Glutamatergic neuron (in vitro differentiated cells): ENCODE measurements at regions not wholly inside any gene's neighbourhood (a gene's known extent, or its start where the extent isn't known, plus 50 kb on each side); places are given as distances from the start of the nearest gene placed in this dataset.

Experiments used
- DNase-seq: peaks from one replicate; pipeline ENCODE4 v3.0.0; 2022
- H3K27ac Mint-ChIP-seq: one replicate; pipeline ENCODE4 v1.8.0; 2020; ENCODE audit warnings: mild to moderate bottlenecking, mixed read lengths, inconsistent platforms; ENCODE audit not compliant: unreplicated experiment
- H3K27me3 Mint-ChIP-seq: one replicate; pipeline ENCODE4 v1.8.0; 2020; ENCODE audit warnings: mild to moderate bottlenecking, moderate library complexity, mixed read lengths, inconsistent platforms; ENCODE audit not compliant: unreplicated experiment
- H3K36me3 Mint-ChIP-seq: one replicate; pipeline ENCODE4 v1.8.0; 2020; ENCODE audit warnings: mild to moderate bottlenecking, mixed read lengths, inconsistent platforms; ENCODE audit not compliant: unreplicated experiment
- H3K4me1 Mint-ChIP-seq: one replicate; pipeline ENCODE4 v1.8.0; 2020; ENCODE audit warnings: mild to moderate bottlenecking, low read depth, mixed read lengths, inconsistent platforms; ENCODE audit not compliant: unreplicated experiment
- H3K4me3 Mint-ChIP-seq: one replicate; pipeline ENCODE4 v1.8.0; 2020; ENCODE audit warnings: mild to moderate bottlenecking, mixed read lengths, inconsistent platforms; ENCODE audit not compliant: unreplicated experiment
- H3K9me3 Mint-ChIP-seq: one replicate; pipeline ENCODE4 v1.8.0; 2020; ENCODE audit warnings: mild to moderate bottlenecking, moderate library complexity, mixed read lengths, inconsistent platforms; ENCODE audit not compliant: unreplicated experiment
- TF ChIP-seq, protein P1 (sequence below): fragments of 200-600 bp; sonication (generic); IDR thresholded peaks from one replicate; pipeline ENCODE4 v1.5.0; 2021; ENCODE audit not compliant: partially characterized antibody, unreplicated experiment

DNA sequence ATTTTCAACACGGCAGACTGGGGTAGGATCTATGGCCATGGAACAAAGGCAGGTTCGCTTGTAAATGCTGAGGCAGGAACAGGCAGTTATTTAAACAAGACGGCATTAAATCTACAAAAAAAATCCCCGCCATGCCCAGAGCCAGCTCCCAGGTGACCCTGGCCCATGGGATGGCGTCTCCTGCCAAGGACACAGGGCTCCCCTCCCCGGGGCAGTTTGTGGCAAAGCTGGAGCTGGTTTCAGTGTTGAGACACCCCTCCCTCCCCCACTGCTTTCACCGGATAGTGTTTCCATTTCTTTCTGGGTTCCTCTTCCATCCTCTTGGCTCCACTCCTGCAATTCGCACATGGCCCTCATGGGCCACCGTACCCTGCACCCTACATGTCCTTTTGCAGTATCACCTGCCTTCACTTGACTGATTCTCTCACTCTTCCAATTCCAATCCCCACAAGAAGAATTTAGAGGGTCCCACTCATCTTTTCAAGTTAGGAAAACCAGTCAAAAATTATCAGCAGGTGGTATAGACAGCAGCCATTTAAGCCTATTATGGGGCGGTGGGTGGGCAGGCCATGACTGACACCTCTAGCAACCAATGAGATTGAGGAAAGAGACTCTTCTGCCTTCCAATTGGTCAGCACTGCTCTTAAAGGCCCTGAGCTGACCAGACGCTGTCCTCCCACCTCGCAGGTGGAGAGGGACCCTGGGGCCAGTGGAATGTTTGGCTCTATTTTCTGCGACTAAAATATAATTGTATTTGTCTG is 52.0 kb downstream of the OLIG1 start:
- H3K36me3 Mint-ChIP-seq = no peaks in the 10 kb centered on the region
- peak overlapping the region; percentile 14 for H3K27ac Mint-ChIP-seq
- DNase-seq = no peak
- H3K27me3 Mint-ChIP-seq = peaks cover 2% of the 10 kb centered on the region
- H3K4me1 Mint-ChIP-seq = peaks cover 32% of the 10 kb centered on the region
- H3K4me3 Mint-ChIP-seq = no peak overlapping the region
- TF ChIP-seq, protein P1, sequence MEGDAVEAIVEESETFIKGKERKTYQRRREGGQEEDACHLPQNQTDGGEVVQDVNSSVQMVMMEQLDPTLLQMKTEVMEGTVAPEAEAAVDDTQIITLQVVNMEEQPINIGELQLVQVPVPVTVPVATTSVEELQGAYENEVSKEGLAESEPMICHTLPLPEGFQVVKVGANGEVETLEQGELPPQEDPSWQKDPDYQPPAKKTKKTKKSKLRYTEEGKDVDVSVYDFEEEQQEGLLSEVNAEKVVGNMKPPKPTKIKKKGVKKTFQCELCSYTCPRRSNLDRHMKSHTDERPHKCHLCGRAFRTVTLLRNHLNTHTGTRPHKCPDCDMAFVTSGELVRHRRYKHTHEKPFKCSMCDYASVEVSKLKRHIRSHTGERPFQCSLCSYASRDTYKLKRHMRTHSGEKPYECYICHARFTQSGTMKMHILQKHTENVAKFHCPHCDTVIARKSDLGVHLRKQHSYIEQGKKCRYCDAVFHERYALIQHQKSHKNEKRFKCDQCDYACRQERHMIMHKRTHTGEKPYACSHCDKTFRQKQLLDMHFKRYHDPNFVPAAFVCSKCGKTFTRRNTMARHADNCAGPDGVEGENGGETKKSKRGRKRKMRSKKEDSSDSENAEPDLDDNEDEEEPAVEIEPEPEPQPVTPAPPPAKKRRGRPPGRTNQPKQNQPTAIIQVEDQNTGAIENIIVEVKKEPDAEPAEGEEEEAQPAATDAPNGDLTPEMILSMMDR = no peak
- peaks cover 2% of the 10 kb centered on the region for H3K9me3 Mint-ChIP-seq

DNA sequence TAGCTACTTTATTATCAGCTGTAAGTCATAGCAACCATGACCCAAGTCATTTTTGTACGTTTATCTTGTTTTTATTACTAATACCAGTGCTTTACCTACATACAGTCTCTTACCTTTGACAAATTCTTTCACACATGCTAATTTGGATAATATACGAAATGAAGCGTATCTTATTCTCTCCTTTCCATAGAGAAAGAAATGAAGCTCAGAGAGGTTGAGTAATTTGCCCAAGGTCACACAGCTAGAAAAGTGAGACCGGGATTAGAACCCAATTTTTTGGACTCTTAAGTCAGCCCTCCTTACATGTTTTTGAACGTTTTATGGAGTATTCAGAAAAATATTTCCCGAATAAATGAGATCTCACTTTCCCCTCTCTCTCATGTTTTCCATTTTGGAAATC is 52.6 kb downstream of the OLIG1 start:
- H3K4me1 Mint-ChIP-seq = peaks cover 32% of the 10 kb centered on the region
- no peak overlapping the region for H3K27ac Mint-ChIP-seq
- no peak overlapping the region for H3K4me3 Mint-ChIP-seq
- peaks cover 2% of the 10 kb centered on the region for H3K27me3 Mint-ChIP-seq
- DNase-seq = no peak
- TF ChIP-seq, protein P1 = no peak
- H3K9me3 Mint-ChIP-seq = peaks cover 2% of the 10 kb centered on the region
- no peaks in the 10 kb centered on the region for H3K36me3 Mint-ChIP-seq

DNA sequence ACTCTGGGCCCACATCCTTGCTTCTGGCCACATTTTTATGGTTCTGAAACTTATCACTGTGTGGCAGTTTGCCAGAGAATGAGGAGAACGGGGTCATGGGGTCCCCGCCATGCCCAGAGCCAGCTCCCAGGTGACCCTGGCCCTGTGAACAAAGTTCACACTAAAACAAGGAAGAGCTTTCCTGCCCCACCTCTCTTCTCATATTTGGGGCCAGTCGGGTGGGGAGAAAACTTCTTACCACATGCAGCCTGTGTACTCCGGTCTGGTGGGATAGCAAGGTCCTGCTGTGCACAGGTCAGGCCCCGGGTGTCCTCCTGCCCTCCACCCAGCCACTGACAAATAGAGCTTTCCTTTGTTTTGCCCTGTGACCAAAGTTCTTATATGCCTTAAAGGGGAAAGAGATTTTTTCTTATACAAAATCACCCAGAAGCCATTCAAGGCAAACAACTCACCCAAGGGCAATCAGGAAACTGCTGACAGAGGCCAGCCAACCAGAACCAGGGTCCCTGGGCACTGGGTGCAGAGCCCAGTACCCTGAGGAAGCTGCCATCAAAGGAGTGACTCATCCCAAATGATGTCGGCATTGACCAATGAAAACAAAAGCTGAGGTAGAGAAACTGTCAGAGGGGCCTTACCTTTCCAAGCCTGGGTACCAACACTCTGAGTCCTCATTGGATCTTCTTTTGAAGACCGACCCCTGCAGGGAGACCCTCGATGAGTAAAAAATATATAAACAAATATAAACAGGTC is 53.6 kb downstream of the OLIG1 start:
- Mint-ChIP-seq H3K4me3 (no peak overlapping the region), H3K4me1 (peaks cover 35% of the 10 kb centered on the region), H3K27me3 (peaks cover 3% of the 10 kb centered on the region), H3K27ac (no peak overlapping the region), H3K36me3 (no peaks in the 10 kb centered on the region), H3K9me3 (peaks cover 2% of the 10 kb centered on the region)
- TF ChIP-seq, protein P1 = no peak
- no peak for DNase-seq

DNA sequence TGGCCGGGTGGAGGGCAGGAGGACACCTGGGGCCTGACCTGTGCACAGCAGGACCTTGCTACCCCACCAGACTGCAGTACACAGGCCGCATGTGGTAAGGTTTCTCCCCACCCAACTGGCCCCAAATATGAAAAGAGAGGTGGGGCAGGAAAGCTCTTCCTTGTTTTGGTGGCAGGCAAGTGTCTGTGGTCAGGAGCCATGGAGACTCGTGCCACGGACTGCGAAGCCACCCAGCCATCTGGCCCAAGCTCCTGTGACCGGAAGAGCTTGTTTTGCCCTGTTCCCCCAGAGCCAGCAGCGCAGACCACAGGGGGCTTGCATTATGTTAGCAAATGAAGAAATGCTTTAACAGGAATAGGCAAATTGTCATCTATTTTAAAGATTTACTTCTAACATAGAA is 54.9 kb downstream of the OLIG1 start:
- TF ChIP-seq, protein P1 = no peak
- peaks cover 2% of the 10 kb centered on the region for H3K9me3 Mint-ChIP-seq
- peaks cover 37% of the 10 kb centered on the region for H3K4me1 Mint-ChIP-seq
- H3K4me3 Mint-ChIP-seq = no peak overlapping the region
- DNase-seq = no peak
- no peak overlapping the region for H3K27ac Mint-ChIP-seq
- H3K27me3 Mint-ChIP-seq = peaks cover 5% of the 10 kb centered on the region
- no peaks in the 10 kb centered on the region for H3K36me3 Mint-ChIP-seq

DNA sequence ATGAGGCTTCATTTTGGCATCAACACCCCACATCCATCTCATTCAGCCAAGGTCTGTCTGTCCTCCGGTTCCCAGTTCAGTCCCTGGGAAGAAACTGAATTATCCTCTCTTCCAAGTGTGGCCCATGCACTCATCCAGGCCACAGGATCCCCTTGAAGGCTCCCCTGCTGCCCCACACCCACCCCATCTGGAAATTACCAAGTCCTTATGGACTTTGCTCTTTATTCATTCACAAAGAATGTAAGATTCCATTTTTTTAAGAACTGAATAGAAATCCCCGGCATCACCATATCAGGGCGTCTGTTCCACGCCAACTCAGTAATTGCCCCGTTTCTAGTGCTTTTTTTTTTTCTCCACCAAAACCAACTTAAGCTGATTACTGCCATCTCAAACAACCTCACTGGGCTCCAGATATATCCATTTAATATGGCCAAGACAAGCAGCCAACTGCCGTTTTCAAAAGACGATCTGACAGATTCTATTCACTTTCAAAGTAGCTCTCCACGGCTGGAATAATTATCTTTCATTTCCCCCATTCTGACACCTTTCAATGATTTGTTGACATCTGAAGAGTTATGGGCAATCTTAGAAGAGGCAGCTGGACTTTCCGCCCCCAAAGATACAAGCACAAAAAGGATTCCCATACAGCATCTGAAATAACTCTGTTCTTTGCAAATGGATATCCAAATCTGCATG is 55.9 kb downstream of the OLIG1 start:
- H3K36me3 Mint-ChIP-seq = no peaks in the 10 kb centered on the region
- H3K4me1 Mint-ChIP-seq = peaks cover 36% of the 10 kb centered on the region

More for the DNA sequence above, 55.9 kb downstream of the OLIG1 start:
- TF ChIP-seq, protein P1 = no peak
- DNase-seq = no peak
- Mint-ChIP-seq H3K27ac (peak overlapping the region; percentile 0), H3K27me3 (peaks cover 5% of the 10 kb centered on the region), H3K4me3 (no peak overlapping the region), H3K9me3 (peaks cover 2% of the 10 kb centered on the region)
